ENCODE measurements at regions not wholly inside any gene's neighbourhood (a gene's known extent, or its start where the extent isn't known, plus 50 kb on each side); places are given as distances from the start of the nearest gene placed in this dataset.

DNA sequence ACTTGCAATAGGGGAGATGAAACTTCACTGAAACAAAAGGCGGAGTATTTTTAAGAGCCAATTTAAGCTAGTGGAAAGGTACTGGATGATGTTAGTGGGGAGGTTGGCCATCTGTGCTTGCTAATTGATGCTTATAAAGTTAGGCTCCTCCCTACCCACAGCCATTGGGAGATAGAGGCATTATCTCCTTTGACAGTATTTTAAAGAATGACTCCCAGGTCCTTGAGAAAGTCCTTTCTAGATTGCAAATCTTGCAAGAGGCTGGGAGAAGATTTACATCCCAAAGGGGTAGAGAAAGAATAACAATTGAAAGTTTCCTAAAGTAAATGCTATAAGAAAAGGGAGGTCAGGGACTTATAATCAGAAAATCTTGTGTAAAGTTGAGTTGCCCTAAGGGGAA, 282.6 kb downstream of the BRINP1 start:
- WGBS, 2 donors = 96 to 100% methylated on average over 1 of the region's 1 CpG
- Histone ChIP-seq H3K4me1 (ENCODE audit: control insufficient read depth in 2 of 2, insufficient read depth in 2 of 2, low read length in 1 of 2) (no peaks in the 10 kb centered on the region), H3K36me3 (ENCODE audit: control insufficient read depth in 2 of 2, insufficient read depth in 2 of 2, low read length in 1 of 2) (no peaks in the 10 kb centered on the region), H3K4me3 (ENCODE audit: low read depth in 1 of 2, low read length in 2 of 2) (no peak overlapping the region), H3K9me3 (ENCODE audit: control insufficient read depth in 2 of 2, insufficient read depth in 1 of 2, low read depth in 1 of 2, low read length in 1 of 2) (no peaks in the 10 kb centered on the region), H3K27me3 (ENCODE audit: control insufficient read depth in 1 of 2, insufficient read depth in 2 of 2, low read length in 2 of 2) (no peaks in the 10 kb centered on the region), H3K27ac (ENCODE audit: low read depth in 2 of 2, low read length in 1 of 2) (no peak overlapping the region)

DNA sequence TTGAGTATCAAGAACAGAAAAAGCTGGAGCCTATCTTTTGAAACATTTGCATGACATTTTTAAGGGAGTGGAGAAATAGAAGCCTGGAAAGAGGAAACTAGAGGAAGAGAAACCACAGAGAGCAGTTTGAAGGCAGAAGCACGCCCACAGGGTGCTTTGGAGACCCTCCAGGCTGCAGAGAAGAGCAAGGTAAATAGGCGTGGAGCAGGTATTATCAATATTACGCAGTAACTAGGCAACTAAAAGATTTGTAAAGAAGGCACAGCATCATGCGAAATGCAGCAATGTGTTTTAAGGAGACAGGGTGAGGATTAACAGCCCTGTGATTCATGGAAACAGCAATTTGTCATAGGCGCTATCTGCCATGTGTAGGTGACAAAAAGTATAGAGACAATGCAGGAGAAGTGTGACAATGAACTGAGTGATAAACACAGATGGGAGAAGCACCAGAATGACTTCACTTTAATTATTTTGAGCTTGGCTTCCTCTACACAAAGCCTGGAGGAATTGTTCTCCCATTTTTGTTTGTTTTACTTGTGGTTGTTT, 281.2 kb downstream of the BRINP1 start:
- Histone ChIP-seq H3K27ac (ENCODE audit: low read depth in 2 of 2, low read length in 1 of 2) (no peak overlapping the region), H3K9me3 (ENCODE audit: control insufficient read depth in 2 of 2, insufficient read depth in 1 of 2, low read depth in 1 of 2, low read length in 1 of 2) (no peaks in the 10 kb centered on the region), H3K4me3 (ENCODE audit: low read depth in 1 of 2, low read length in 2 of 2) (no peak overlapping the region), H3K4me1 (ENCODE audit: control insufficient read depth in 2 of 2, insufficient read depth in 2 of 2, low read length in 1 of 2) (no peaks in the 10 kb centered on the region), H3K36me3 (ENCODE audit: control insufficient read depth in 2 of 2, insufficient read depth in 2 of 2, low read length in 1 of 2) (no peaks in the 10 kb centered on the region), H3K27me3 (ENCODE audit: control insufficient read depth in 1 of 2, insufficient read depth in 2 of 2, low read length in 2 of 2) (no peaks in the 10 kb centered on the region)
- WGBS, 2 donors = 33 to 37% methylated on average over 5 of the region's 5 CpGs

DNA sequence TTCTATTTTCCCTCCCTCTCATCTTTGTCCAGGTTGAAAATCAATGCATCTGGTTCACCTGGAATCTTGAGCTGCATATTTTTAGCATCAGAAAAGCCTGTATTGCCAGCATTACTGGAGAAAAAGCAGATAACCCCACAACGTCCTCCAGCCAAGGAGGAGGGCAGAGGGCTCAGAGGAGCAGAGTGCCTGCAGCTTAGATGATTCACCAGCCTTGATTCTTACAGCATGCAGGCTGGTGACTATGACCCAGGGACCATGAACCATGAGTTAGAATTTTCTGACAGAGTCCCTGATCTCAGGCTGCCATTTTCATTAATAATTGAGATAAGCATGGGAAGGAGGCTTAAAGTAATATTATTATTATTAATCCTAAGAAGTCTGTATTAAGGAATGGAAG, 278.2 kb downstream of the BRINP1 start:
- WGBS, 2 donors = 19 to 23% methylated on average over 1 of the region's 1 CpG

DNA sequence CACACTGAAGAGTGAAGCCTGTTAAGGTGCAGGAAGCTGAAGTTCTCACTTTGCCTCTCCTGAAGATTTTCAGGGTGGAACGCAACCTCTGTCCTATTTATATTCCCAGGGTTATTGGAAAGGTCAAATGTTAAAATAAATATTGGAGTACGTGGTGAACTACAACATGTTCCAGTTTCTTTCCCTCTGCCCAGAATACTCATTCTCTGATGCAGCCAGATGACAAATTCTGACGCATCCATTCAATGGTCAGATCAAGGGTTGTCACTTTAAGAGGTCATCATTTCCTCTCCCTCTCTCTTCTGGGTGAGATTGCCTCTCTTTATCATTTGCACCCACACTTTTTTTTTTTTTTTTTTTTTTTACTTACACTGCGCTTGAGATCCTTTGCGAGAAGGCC, 277.1 kb downstream of the BRINP1 start:
- WGBS, 2 donors = 81% methylated on average over 5 of the region's 5 CpGs

More for the DNA sequence above, 278.2 kb downstream of the BRINP1 start:
- Histone ChIP-seq H3K9me3 (ENCODE audit: control insufficient read depth in 2 of 2, insufficient read depth in 1 of 2, low read depth in 1 of 2, low read length in 1 of 2) (no peaks in the 10 kb centered on the region), H3K27me3 (ENCODE audit: control insufficient read depth in 1 of 2, insufficient read depth in 2 of 2, low read length in 2 of 2) (no peaks in the 10 kb centered on the region), H3K27ac (ENCODE audit: low read depth in 2 of 2, low read length in 1 of 2) (no peak overlapping the region), H3K4me3 (ENCODE audit: low read depth in 1 of 2, low read length in 2 of 2) (no peak overlapping the region), H3K36me3 (ENCODE audit: control insufficient read depth in 2 of 2, insufficient read depth in 2 of 2, low read length in 1 of 2) (no peaks in the 10 kb centered on the region), H3K4me1 (ENCODE audit: control insufficient read depth in 2 of 2, insufficient read depth in 2 of 2, low read length in 1 of 2) (no peaks in the 10 kb centered on the region)

DNA sequence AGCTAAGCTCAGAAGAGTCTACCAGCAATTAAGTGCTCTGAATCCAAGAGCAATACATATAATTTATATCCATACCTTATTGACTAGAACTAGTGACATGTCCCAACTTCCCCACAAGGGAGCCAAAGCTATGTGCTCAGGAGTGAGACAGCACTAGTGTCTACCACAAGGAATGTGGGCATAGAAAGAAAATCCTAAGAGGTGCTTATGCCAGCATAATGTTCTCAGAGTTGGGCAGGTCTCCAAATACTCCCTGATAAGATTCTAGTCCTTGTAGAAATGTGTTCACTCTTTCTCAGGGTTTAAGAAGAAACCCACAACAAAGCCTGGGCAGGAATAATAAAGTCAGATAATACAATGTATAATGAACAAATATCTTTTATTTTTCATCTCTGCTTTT, 275.1 kb downstream of the BRINP1 start:
- Histone ChIP-seq H3K4me3 (ENCODE audit: low read depth in 1 of 2, low read length in 2 of 2) (no peak overlapping the region), H3K27ac (ENCODE audit: low read depth in 2 of 2, low read length in 1 of 2) (no peak overlapping the region), H3K9me3 (ENCODE audit: control insufficient read depth in 2 of 2, insufficient read depth in 1 of 2, low read depth in 1 of 2, low read length in 1 of 2) (no peaks in the 10 kb centered on the region), H3K27me3 (ENCODE audit: control insufficient read depth in 1 of 2, insufficient read depth in 2 of 2, low read length in 2 of 2) (no peaks in the 10 kb centered on the region), H3K4me1 (ENCODE audit: control insufficient read depth in 2 of 2, insufficient read depth in 2 of 2, low read length in 1 of 2) (no peaks in the 10 kb centered on the region), H3K36me3 (ENCODE audit: control insufficient read depth in 2 of 2, insufficient read depth in 2 of 2, low read length in 1 of 2) (no peaks in the 10 kb centered on the region)

More for the DNA sequence above, 277.1 kb downstream of the BRINP1 start:
- H3K9me3 ChIP-seq (ENCODE audit: control insufficient read depth in 2 of 2, insufficient read depth in 1 of 2, low read depth in 1 of 2, low read length in 1 of 2) = no peaks in the 10 kb centered on the region
- no peaks in the 10 kb centered on the region for H3K4me1 ChIP-seq (ENCODE audit: control insufficient read depth in 2 of 2, insufficient read depth in 2 of 2, low read length in 1 of 2)
- no peaks in the 10 kb centered on the region for H3K27me3 ChIP-seq (ENCODE audit: control insufficient read depth in 1 of 2, insufficient read depth in 2 of 2, low read length in 2 of 2)
- H3K4me3 ChIP-seq (ENCODE audit: low read depth in 1 of 2, low read length in 2 of 2) = no peak overlapping the region
- H3K27ac ChIP-seq (ENCODE audit: low read depth in 2 of 2, low read length in 1 of 2) = no peak overlapping the region
- H3K36me3 ChIP-seq (ENCODE audit: control insufficient read depth in 2 of 2, insufficient read depth in 2 of 2, low read length in 1 of 2) = no peaks in the 10 kb centered on the region

DNA sequence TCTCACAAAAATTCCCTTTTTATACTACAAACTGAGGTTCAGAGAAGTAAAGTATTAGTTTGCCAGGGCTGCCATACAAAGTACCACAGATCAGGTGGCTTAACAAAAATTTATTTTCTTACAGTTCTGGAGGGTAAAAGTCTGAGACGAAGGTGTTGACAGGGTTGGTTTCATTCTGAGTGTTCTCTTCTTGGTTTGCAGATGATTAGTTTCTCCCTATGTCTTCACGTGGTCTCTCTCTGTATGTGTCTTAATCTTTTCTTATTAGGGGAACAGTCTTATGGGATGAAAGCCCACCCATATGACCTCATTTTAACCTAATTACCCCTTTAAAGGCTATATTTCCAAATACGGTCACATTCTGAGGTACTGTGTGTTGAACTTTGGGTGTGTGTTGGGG, 274.2 kb downstream of the BRINP1 start:
- no peaks in the 10 kb centered on the region for H3K27me3 ChIP-seq (ENCODE audit: control insufficient read depth in 1 of 2, insufficient read depth in 2 of 2, low read length in 2 of 2)
- H3K9me3 ChIP-seq (ENCODE audit: control insufficient read depth in 2 of 2, insufficient read depth in 1 of 2, low read depth in 1 of 2, low read length in 1 of 2) = no peaks in the 10 kb centered on the region
- no peak overlapping the region for H3K4me3 ChIP-seq (ENCODE audit: low read depth in 1 of 2, low read length in 2 of 2)
- WGBS, 2 donors = 79 to 83% methylated on average over 3 of the region's 3 CpGs
- H3K4me1 ChIP-seq (ENCODE audit: control insufficient read depth in 2 of 2, insufficient read depth in 2 of 2, low read length in 1 of 2) = no peaks in the 10 kb centered on the region
- H3K27ac ChIP-seq (ENCODE audit: low read depth in 2 of 2, low read length in 1 of 2) = no peak overlapping the region
- no peaks in the 10 kb centered on the region for H3K36me3 ChIP-seq (ENCODE audit: control insufficient read depth in 2 of 2, insufficient read depth in 2 of 2, low read length in 1 of 2)

DNA sequence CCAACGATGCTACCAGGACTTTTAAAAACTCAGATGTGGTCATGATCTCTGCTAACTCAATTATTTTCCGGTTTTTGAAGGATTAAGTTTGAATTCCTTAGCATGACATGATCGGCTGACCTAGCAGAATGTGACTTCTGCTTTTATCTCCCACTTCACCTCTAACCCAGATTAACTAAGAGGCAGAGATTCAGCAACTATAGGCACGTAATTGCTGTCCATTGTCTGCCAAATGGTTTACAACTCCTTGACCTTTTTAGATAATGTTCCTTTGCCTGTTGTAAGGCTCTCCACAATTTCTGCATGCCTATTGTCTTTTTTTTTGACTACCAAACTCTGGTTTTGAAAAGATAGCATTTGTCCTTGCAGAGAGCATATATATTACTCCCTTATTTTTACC, 268.2 kb downstream of the BRINP1 start:
- H3K36me3 ChIP-seq (ENCODE audit: control insufficient read depth in 2 of 2, insufficient read depth in 2 of 2, low read length in 1 of 2) = no peaks in the 10 kb centered on the region
- no peak overlapping the region for H3K27ac ChIP-seq (ENCODE audit: low read depth in 2 of 2, low read length in 1 of 2)
- 51 to 60% methylated on average over 4 of the region's 4 CpGs for WGBS, 2 donors

DNA sequence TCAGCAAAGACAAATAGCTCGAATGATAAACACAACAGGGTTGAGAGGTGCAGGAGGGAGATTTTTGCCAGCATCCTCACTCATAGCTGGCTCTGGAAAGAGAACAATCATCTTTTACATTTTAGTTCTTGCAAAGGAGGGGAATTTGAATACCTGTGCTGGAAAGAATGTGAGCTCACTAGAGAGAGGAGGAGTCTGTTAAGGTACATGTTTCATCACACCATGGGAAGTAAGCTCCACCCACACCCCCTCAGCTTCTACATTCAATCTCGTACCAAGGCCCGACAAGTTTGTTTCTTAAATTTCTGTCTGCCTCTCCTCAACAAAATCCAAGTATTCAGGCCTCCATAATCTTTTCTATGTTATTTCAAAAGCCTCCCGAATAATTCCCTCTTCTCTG, 254.6 kb downstream of the BRINP1 start:
- Histone ChIP-seq H3K27ac (ENCODE audit: low read depth in 2 of 2, low read length in 1 of 2) (no peak overlapping the region), H3K4me3 (ENCODE audit: low read depth in 1 of 2, low read length in 2 of 2) (no peak overlapping the region), H3K9me3 (ENCODE audit: control insufficient read depth in 2 of 2, insufficient read depth in 1 of 2, low read depth in 1 of 2, low read length in 1 of 2) (no peaks in the 10 kb centered on the region), H3K27me3 (ENCODE audit: control insufficient read depth in 1 of 2, insufficient read depth in 2 of 2, low read length in 2 of 2) (no peaks in the 10 kb centered on the region), H3K4me1 (ENCODE audit: control insufficient read depth in 2 of 2, insufficient read depth in 2 of 2, low read length in 1 of 2) (no peaks in the 10 kb centered on the region), H3K36me3 (ENCODE audit: control insufficient read depth in 2 of 2, insufficient read depth in 2 of 2, low read length in 1 of 2) (no peaks in the 10 kb centered on the region)
- WGBS, 2 donors = 66 to 75% methylated on average over 4 of the region's 4 CpGs

More for the DNA sequence above, 268.2 kb downstream of the BRINP1 start:
- no peak overlapping the region for H3K4me3 ChIP-seq (ENCODE audit: low read depth in 1 of 2, low read length in 2 of 2)
- no peaks in the 10 kb centered on the region for H3K9me3 ChIP-seq (ENCODE audit: control insufficient read depth in 2 of 2, insufficient read depth in 1 of 2, low read depth in 1 of 2, low read length in 1 of 2)
- H3K27me3 ChIP-seq (ENCODE audit: control insufficient read depth in 1 of 2, insufficient read depth in 2 of 2, low read length in 2 of 2) = no peaks in the 10 kb centered on the region
- no peaks in the 10 kb centered on the region for H3K4me1 ChIP-seq (ENCODE audit: control insufficient read depth in 2 of 2, insufficient read depth in 2 of 2, low read length in 1 of 2)
